ENCODE measurements at regions not wholly inside any gene's neighbourhood (a gene's known extent, or its start where the extent isn't known, plus 50 kb on each side); places are given as distances from the start of the nearest gene placed in this dataset.

- FAIRE-seq (no peak), DNase-seq (ENCODE audit: extremely low read depth in 1 of 4, low spot score in 3 of 4) (no peak), ATAC-seq (no peak)
- H3K27ac ChIP-seq (ENCODE audit: extremely low read depth, low read depth, low read length) = no peak overlapping the region
- H3K4me3 ChIP-seq = no peak overlapping the region
- BruUV-seq (replicated peaks) = no TSS peak
- H3K9me3 ChIP-seq (replicated peaks; ENCODE audit: control insufficient read depth, insufficient read depth, low read depth, low read length) = no peaks in the 10 kb centered on the region
- no peak overlapping the region for H2AFZ ChIP-seq (ENCODE audit: low read depth, low read length)
- H3K4me1 ChIP-seq (replicated peaks in 1 of 2; ENCODE audit: control insufficient read depth in 2 of 2, insufficient read depth in 2 of 2, low read length in 2 of 2) = no peaks in the 10 kb centered on the region
- ChIA-PET CTCF (ENCODE audit: low intra/inter-chr PET ratio) (no interaction called here), POLR2A (no interaction called here)
- H3K4me2 ChIP-seq (ENCODE audit: insufficient read depth, low read length) = no peak overlapping the region
- H3K9ac ChIP-seq (ENCODE audit: insufficient read depth in 1 of 2, low read depth in 2 of 2, low read length in 2 of 2) = no peak overlapping the region
- H3K27me3 ChIP-seq (ENCODE audit: control insufficient read depth in 2 of 2, insufficient read depth in 2 of 2, low read length in 2 of 2) = no peaks in the 10 kb centered on the region
- H3K36me3 ChIP-seq (ENCODE audit: control insufficient read depth, insufficient read depth, low read length) = no peaks in the 10 kb centered on the region
- H3K79me2 ChIP-seq (ENCODE audit: control insufficient read depth, insufficient read depth, low read length) = no peaks in the 10 kb centered on the region
- no peaks in the 10 kb centered on the region for H4K20me1 ChIP-seq (replicated peaks; ENCODE audit: control insufficient read depth, insufficient read depth, low read length)
- intact Hi-C loops (cut with micrococcal nuclease) = no loop called here
- TF ChIP-seq RFX7 (CRISPR knock-in tag; IDR thresholded peaks at IDR 0.05) = no peak
- no peak for TF ChIP-seq ZNF12 (CRISPR knock-in tag; IDR thresholded peaks at IDR 0.05)
- H3K9me1 ChIP-seq (ENCODE audit: control insufficient read depth, insufficient read depth, low read length) = no peaks in the 10 kb centered on the region
- in situ Hi-C loops (cut with MboI) = no loop called here
- WGBS (ENCODE audit: insufficient coverage, low coverage, missing lambda C conversion rate) = 0% methylated on average over 7 of the region's 8 CpGs
Observed at GRCh38 chr7:42292991-42293521, 56.0 kb upstream of the GLI3 start.

- Histone ChIP-seq H3K9me3 (replicated peaks; ENCODE audit: control insufficient read depth, insufficient read depth, low read depth, low read length) (no peaks in the 10 kb centered on the region), H3K27ac (ENCODE audit: extremely low read depth, low read depth, low read length) (no peak overlapping the region), H4K20me1 (replicated peaks; ENCODE audit: control insufficient read depth, insufficient read depth, low read length) (no peaks in the 10 kb centered on the region), H3K4me2 (ENCODE audit: insufficient read depth, low read length) (no peak overlapping the region), H3K9ac (ENCODE audit: insufficient read depth in 1 of 2, low read depth in 2 of 2, low read length in 2 of 2) (no peak overlapping the region), H3K36me3 (ENCODE audit: control insufficient read depth, insufficient read depth, low read length) (no peaks in the 10 kb centered on the region), H3K9me1 (ENCODE audit: control insufficient read depth, insufficient read depth, low read length) (no peaks in the 10 kb centered on the region), H3K4me1 (replicated peaks in 1 of 2; ENCODE audit: control insufficient read depth in 2 of 2, insufficient read depth in 2 of 2, low read length in 2 of 2) (no peaks in the 10 kb centered on the region), H2AFZ (ENCODE audit: low read depth, low read length) (no peak overlapping the region), H3K4me3 (no peak overlapping the region), H3K27me3 (ENCODE audit: control insufficient read depth in 2 of 2, insufficient read depth in 2 of 2, low read length in 2 of 2) (no peaks in the 10 kb centered on the region), H3K79me2 (ENCODE audit: control insufficient read depth, insufficient read depth, low read length) (no peaks in the 10 kb centered on the region)
- WGBS (ENCODE audit: insufficient coverage, low coverage, missing lambda C conversion rate) = 0% methylated on average over 1 of the region's 1 CpG
- CTCF ChIA-PET (ENCODE audit: low intra/inter-chr PET ratio) = no interaction called here
- in situ Hi-C loops (cut with MboI) = no loop called here
- FAIRE-seq (no peak), ATAC-seq (no peak), DNase-seq (ENCODE audit: extremely low read depth in 1 of 4, low spot score in 3 of 4) (no peak)
- intact Hi-C loops (cut with micrococcal nuclease) = no loop called here
- no TSS peak for BruUV-seq (replicated peaks)
- POLR2A ChIA-PET = no interaction called here
- TF ChIP-seq XRCC4 (IDR thresholded peaks at IDR 0.05; ENCODE audit: extremely low read depth, insufficient read depth, insufficient read length) (no peak), CEBPG (CRISPR knock-in tag; IDR thresholded peaks at IDR 0.05) (no peak), CEBPG (tag; conservative IDR thresholded peaks at IDR 0.05 in 1 of 2, IDR thresholded peaks at IDR 0.05 in 1 of 2) (peak in 1 of 2 experiments; percentile 48; a peak in 1 of 4 replicates), PURB (CRISPR knock-in tag; IDR thresholded peaks at IDR 0.05; ENCODE audit: low read depth) (no peak), FOSL1 (tag; conservative IDR thresholded peaks at IDR 0.05) (no peak), HDGF (IDR thresholded peaks at IDR 0.05) (no peak), ZSCAN29 (IDR thresholded peaks at IDR 0.05) (no peak)
- TF ChIP-seq, protein P1, sequence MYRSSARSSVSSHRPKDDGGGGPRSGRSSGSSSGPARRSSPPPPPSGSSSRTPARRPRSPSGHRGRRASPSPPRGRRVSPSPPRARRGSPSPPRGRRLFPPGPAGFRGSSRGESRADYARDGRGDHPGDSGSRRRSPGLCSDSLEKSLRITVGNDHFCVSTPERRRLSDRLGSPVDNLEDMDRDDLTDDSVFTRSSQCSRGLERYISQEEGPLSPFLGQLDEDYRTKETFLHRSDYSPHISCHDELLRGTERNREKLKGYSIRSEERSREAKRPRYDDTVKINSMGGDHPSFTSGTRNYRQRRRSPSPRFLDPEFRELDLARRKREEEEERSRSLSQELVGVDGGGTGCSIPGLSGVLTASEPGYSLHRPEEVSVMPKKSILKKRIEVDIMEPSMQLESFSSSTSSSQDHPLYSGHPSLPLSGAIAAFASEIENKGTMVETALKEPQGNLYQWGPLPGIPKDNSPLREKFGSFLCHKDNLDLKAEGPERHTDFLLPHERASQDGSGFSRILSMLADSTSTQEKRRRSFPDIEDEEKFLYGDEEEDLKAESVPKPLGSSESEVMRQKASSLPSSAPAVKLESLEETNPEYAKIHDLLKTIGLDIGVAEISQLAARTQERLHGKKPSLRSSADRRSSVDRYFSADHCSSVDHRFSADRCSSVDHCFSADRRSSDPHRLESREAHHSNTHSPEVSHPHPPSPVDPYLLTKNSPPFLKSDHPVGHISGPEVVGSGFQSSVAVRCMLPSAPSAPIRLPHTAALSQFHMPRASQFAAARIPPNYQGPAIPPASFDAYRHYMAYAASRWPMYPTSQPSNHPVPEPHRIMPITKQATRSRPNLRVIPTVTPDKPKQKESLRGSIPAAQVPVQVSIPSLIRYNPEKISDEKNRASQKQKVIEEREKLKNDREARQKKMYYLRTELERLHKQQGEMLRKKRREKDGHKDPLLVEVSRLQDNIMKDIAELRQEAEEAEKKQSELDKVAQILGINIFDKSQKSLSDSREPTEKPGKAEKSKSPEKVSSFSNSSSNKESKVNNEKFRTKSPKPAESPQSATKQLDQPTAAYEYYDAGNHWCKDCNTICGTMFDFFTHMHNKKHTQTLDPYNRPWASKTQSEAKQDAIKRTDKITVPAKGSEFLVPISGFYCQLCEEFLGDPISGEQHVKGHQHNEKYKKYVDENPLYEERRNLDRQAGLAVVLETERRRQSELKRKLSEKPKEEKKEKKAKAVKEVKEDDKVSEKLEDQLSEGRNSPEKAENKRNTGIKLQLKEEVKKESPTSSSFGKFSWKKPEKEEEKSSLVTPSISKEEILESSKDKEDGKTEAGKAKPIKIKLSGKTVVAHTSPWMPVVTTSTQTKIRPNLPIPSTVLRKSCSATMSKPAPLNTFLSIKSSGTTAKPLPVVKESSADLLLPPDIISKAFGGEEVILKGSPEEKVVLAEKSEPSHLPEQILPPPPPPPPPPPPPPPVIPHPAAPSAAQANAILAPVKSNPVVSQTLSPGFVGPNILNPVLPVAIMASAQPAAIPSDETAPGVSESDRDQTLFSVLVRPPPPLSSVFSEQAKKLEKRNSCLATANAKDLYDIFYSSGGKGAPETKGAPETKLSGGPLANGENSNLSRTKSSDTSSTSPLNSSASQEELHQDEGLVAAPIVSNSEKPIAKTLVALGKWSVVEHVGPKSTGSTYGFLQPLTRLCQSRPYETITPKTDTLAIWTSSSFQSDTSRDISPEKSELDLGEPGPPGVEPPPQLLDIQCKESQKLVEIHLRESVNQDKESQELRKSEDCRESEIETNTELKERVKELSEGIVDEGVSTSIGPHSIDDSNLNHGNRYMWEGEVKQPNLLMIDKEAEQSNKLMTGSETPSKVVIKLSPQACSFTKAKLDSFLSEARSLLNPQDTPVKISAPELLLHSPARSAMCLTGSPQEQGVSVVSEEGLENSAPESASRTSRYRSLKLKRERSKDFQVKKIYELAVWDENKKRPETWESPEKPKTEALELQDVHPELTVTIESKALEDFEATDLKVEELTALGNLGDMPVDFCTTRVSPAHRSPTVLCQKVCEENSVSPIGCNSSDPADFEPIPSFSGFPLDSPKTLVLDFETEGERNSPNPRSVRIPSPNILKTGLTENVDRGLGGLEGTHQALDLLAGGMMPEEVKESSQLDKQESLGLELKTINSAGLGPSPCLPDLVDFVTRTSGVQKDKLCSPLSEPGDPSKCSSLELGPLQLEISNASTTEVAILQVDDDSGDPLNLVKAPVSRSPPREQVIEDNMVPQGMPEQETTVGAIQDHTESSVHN (IDR thresholded peaks at IDR 0.05; ENCODE audit: borderline replicate concordance in 1 of 2, low read depth in 1 of 2) = no peak
Observed at GRCh38 chr7:42289473-42289872, 52.5 kb upstream of the GLI3 start.

All from K562 (cell line).